ENCODE measurements at regions not wholly inside any gene's neighbourhood (a gene's known extent, or its start where the extent isn't known, plus 50 kb on each side); places are given as distances from the start of the nearest gene placed in this dataset.

DNA sequence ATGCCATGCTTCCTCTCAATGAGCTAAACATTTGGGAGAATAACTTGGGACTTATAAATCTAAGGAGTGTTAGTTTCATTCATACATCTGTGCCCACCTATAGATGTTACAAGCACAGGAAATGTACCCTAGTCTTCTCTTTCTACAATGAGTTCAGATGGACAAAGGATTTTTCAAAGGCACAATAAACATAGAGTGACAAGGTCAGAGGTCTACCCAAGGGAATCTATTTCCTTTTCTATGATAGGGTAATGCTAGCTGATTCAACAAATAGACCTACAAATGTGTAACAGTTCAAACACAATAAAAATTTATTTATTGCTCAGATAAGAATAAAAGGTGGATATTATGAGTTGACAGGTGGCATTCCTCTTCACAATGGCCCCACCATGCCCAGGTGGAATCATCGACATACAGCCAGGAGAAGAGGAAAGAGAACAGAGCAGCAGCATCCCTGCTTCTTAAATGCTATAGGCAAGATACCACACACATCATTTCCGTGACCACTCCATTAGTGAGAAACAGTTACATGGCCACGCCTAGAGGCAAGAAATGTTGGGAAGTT lies 421.8 kb downstream of the HNRNPD start:
- Histone ChIP-seq H3K36me3 (ENCODE audit: control insufficient read depth, low read length) (no peaks in the 10 kb centered on the region), H3K4me1 (ENCODE audit: control insufficient read depth, low read length) (no peaks in the 10 kb centered on the region), H3K4me3 (ENCODE audit: low read length) (no peak overlapping the region), H3K79me2 (ENCODE audit: control insufficient read depth, low read length) (no peaks in the 10 kb centered on the region), H3K9me3 (ENCODE audit: control insufficient read depth, insufficient read depth, low read length) (no peaks in the 10 kb centered on the region), H4K20me1 (ENCODE audit: control insufficient read depth, insufficient read depth, low read depth, low read length) (no peaks in the 10 kb centered on the region; the same call in 1 of the 2 replicates), H3K27ac (ENCODE audit: low read depth, low read length) (no peak overlapping the region), H3F3A (ENCODE audit: control insufficient read depth, insufficient read depth) (no peaks in the 10 kb centered on the region), H3K27me3 (ENCODE audit: control insufficient read depth, low read length) (no peaks in the 10 kb centered on the region; the same call in 1 of the 2 replicates), H3K4me2 (ENCODE audit: low read length) (no peak overlapping the region), H3K9me2 (replicated peaks; ENCODE audit: control insufficient read depth, low read length) (no peaks in the 10 kb centered on the region)
- TF ChIP-seq, protein P1, sequence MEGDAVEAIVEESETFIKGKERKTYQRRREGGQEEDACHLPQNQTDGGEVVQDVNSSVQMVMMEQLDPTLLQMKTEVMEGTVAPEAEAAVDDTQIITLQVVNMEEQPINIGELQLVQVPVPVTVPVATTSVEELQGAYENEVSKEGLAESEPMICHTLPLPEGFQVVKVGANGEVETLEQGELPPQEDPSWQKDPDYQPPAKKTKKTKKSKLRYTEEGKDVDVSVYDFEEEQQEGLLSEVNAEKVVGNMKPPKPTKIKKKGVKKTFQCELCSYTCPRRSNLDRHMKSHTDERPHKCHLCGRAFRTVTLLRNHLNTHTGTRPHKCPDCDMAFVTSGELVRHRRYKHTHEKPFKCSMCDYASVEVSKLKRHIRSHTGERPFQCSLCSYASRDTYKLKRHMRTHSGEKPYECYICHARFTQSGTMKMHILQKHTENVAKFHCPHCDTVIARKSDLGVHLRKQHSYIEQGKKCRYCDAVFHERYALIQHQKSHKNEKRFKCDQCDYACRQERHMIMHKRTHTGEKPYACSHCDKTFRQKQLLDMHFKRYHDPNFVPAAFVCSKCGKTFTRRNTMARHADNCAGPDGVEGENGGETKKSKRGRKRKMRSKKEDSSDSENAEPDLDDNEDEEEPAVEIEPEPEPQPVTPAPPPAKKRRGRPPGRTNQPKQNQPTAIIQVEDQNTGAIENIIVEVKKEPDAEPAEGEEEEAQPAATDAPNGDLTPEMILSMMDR (IDR thresholded peaks at IDR 0.05; ENCODE audit: low read depth, low read length, poor library complexity, severe bottlenecking) = no peak
- TF ChIP-seq EZH2phosphoT487 (IDR thresholded peaks at IDR 0.05; ENCODE audit: borderline replicate concordance, low read length) = no peak

DNA sequence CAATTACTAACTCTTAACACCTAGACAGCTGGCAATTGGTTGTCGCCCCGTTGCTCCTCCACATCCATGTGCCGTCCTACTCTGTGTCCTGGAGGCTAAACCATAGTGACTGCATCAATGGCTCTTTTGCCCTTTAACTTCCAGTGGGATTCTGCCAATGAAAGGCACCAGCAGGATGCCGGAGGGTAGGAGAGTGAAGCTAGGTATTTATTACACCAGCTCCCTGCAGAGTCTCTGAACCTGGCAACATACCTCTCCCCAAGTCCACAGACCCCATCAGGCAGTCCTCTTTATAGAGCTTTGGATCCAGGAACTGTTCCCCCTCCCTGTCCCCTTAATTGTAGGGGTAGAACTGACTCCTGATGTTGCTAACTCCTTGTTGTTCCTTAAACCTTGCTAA lies 426.8 kb downstream of the HNRNPD start:
- H4K20me1 ChIP-seq (ENCODE audit: control insufficient read depth, insufficient read depth, low read depth, low read length) = no peaks in the 10 kb centered on the region; the same call in 1 of the 2 replicates
- no peaks in the 10 kb centered on the region for H3F3A ChIP-seq (ENCODE audit: control insufficient read depth, insufficient read depth)
- no peaks in the 10 kb centered on the region for H3K79me2 ChIP-seq (ENCODE audit: control insufficient read depth, low read length)
- TF ChIP-seq, protein P1 (IDR thresholded peaks at IDR 0.05; ENCODE audit: low read depth, low read length, poor library complexity, severe bottlenecking) = no peak
- no peak for TF ChIP-seq EZH2phosphoT487 (IDR thresholded peaks at IDR 0.05; ENCODE audit: borderline replicate concordance, low read length)
- no peaks in the 10 kb centered on the region for H3K36me3 ChIP-seq (ENCODE audit: control insufficient read depth, low read length)
- no peaks in the 10 kb centered on the region for H3K4me1 ChIP-seq (ENCODE audit: control insufficient read depth, low read length)
- H3K4me2 ChIP-seq (ENCODE audit: low read length) = no peak overlapping the region
- H3K9me2 ChIP-seq (replicated peaks; ENCODE audit: control insufficient read depth, low read length) = no peaks in the 10 kb centered on the region
- H3K9me3 ChIP-seq (ENCODE audit: control insufficient read depth, insufficient read depth, low read length) = no peaks in the 10 kb centered on the region
- no peaks in the 10 kb centered on the region; the same call in 1 of the 2 replicates for H3K27me3 ChIP-seq (ENCODE audit: control insufficient read depth, low read length)
- no peak overlapping the region for H3K4me3 ChIP-seq (ENCODE audit: low read length)
- no peak overlapping the region for H3K27ac ChIP-seq (ENCODE audit: low read depth, low read length)

DNA sequence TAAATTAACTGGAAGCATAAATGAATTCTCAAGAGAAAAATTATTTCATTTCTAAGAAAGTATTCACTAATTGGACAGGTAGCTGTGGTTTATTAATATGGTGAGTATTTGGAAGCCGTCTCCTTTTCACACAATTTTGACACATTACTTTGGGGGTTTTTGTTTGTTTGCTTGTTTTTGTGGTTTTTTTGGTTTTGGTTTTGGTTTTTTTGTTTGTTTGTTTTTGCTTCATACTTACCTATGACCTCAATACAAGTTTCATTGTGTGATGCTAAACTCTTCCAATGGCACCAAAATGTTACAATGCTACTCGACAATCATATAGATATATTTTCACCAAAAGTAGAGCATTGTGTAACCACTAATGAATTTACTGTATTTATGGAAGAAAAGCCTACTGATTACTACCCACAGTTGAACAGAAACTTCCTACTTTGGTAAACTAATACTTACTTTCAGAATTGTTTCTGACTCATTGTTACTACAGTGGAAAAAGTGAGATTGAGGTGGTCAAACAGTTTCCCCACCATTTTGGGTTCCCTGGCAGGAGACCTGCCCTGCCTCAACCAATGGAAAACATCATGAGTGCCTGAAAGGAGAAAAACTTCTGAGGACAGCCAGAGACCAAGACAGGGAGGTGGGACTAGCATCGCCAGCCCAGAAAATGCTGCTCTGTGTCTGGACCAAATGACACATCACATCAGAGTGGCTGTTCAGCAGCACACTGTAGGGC lies 443.1 kb downstream of the HNRNPD start:
- H3K4me3 ChIP-seq (ENCODE audit: low read length) = no peak overlapping the region
- no peaks in the 10 kb centered on the region for H3F3A ChIP-seq (ENCODE audit: control insufficient read depth, insufficient read depth)
- no peaks in the 10 kb centered on the region for H3K79me2 ChIP-seq (ENCODE audit: control insufficient read depth, low read length)
- H3K4me2 ChIP-seq (ENCODE audit: low read length) = no peak overlapping the region
- no peaks in the 10 kb centered on the region for H3K9me3 ChIP-seq (ENCODE audit: control insufficient read depth, insufficient read depth, low read length)
- no peaks in the 10 kb centered on the region for H3K9me2 ChIP-seq (replicated peaks; ENCODE audit: control insufficient read depth, low read length)
- TF ChIP-seq EZH2phosphoT487 (IDR thresholded peaks at IDR 0.05; ENCODE audit: borderline replicate concordance, low read length) = no peak
- TF ChIP-seq, protein P1 (IDR thresholded peaks at IDR 0.05; ENCODE audit: low read depth, low read length, poor library complexity, severe bottlenecking) = no peak
- no peaks in the 10 kb centered on the region for H3K36me3 ChIP-seq (ENCODE audit: control insufficient read depth, low read length)
- no peaks in the 10 kb centered on the region for H3K4me1 ChIP-seq (ENCODE audit: control insufficient read depth, low read length)
- peaks cover 6% of the 10 kb centered on the region; the same call in 1 of the 2 replicates for H3K27me3 ChIP-seq (ENCODE audit: control insufficient read depth, low read length)
- no peaks in the 10 kb centered on the region for H4K20me1 ChIP-seq (ENCODE audit: control insufficient read depth, insufficient read depth, low read depth, low read length)
- no peak overlapping the region for H3K27ac ChIP-seq (ENCODE audit: low read depth, low read length)

Measured in DOHH2 (cell line).